ENCODE measurements at regions not wholly inside any gene's neighbourhood (a gene's known extent, or its start where the extent isn't known, plus 50 kb on each side); places are given as distances from the start of the nearest gene placed in this dataset.

DNA sequence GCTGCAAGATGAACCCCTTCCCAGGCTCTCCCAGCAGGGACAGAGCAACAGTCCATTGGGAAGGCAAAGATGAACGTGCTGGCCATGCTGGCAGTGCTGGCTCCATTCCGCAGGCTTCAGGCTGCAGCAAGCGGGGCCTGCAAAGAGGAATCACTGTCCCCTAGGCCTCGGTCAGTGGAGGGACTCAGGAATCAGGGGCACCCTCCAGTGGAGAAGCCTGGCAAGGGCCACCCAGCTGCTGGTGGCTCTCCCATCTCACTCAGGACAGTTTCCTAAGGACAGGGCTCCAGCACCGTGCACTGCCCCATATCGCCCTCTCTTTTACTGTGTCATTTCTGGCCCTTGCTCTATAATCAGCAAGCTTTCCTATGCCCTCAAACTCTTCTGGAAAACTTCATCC, 498.6 kb downstream of the EFNB2 start:
- DNase-seq (ENCODE audit: low read depth, low spot score) = no peak
- TF ChIP-seq FOXP2 (optimal IDR thresholded peaks at IDR 0.05; ENCODE audit: control extremely low read depth, extremely low read length, insufficient read depth) (no peak), EZH2 (IDR thresholded peaks at IDR 0.05) (no peak), POLR2AphosphoS5 (IDR thresholded peaks at IDR 0.05; ENCODE audit: borderline replicate concordance, low read depth, low read length) (no peak)
- Histone ChIP-seq H3K9me3 (ENCODE audit: low read depth, low read length) (no peaks in the 10 kb centered on the region), H3K36me3 (ENCODE audit: insufficient read depth, low read length) (no peaks in the 10 kb centered on the region), H3K4me3 (no peak overlapping the region), H3K9ac (ENCODE audit: insufficient read length) (no peak overlapping the region), H3K27ac (no peak overlapping the region)

DNA sequence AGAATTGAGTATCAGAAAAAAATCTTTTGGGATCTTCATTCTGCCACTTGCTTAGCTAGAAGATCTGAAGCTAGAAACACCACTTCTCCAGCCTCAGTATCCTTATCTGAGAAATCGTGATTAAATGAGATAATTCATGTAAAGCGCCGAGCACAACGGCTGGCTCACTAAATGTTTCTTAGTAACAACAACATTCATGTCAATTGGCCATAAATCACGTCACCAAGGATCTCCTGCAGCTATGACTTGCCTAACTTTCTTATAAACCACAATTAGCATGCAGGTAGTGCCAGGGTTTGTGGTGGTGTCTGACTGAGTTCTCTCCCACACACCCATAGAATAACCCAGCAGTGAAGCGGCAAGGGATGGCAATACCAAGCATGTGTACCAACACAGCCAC, 501.3 kb downstream of the EFNB2 start:
- Histone ChIP-seq H3K27ac (no peak overlapping the region), H3K36me3 (ENCODE audit: insufficient read depth, low read length) (no peaks in the 10 kb centered on the region), H3K9ac (ENCODE audit: insufficient read length) (no peak overlapping the region), H3K9me3 (ENCODE audit: low read depth, low read length) (no peaks in the 10 kb centered on the region), H3K4me3 (no peak overlapping the region)
- no peak for DNase-seq (ENCODE audit: low read depth, low spot score)
- no peak for TF ChIP-seq FOXP2 (optimal IDR thresholded peaks at IDR 0.05; ENCODE audit: control extremely low read depth, extremely low read length, insufficient read depth)
- no peak for TF ChIP-seq POLR2AphosphoS5 (IDR thresholded peaks at IDR 0.05; ENCODE audit: borderline replicate concordance, low read depth, low read length)
- no peak for TF ChIP-seq EZH2 (IDR thresholded peaks at IDR 0.05)

DNA sequence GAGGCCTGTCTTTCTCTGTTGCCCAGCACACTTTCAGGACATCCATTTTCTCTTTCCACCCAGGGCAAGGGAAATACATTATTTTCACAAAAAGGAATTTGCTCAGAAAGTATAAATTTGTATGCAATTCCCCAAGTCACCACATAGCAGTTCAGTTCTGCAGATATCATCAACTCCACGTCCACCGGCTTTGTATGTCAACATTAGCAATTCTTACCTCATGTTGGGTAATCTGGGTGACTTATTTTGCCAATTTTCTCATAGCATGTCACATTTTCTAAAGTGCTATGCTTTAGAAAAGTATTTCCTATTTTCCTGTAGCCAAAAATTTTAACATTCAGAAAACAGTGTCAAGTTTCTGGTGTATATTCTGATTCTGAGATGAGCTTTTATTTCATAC, 501.8 kb downstream of the EFNB2 start:
- Histone ChIP-seq H3K9ac (ENCODE audit: insufficient read length) (no peak overlapping the region), H3K36me3 (ENCODE audit: insufficient read depth, low read length) (no peaks in the 10 kb centered on the region), H3K27ac (no peak overlapping the region), H3K9me3 (ENCODE audit: low read depth, low read length) (no peaks in the 10 kb centered on the region), H3K4me3 (no peak overlapping the region)
- TF ChIP-seq FOXP2 (optimal IDR thresholded peaks at IDR 0.05; ENCODE audit: control extremely low read depth, extremely low read length, insufficient read depth) (no peak), EZH2 (IDR thresholded peaks at IDR 0.05) (no peak), POLR2AphosphoS5 (IDR thresholded peaks at IDR 0.05; ENCODE audit: borderline replicate concordance, low read depth, low read length) (no peak)
- DNase-seq (ENCODE audit: low read depth, low spot score) = no peak

DNA sequence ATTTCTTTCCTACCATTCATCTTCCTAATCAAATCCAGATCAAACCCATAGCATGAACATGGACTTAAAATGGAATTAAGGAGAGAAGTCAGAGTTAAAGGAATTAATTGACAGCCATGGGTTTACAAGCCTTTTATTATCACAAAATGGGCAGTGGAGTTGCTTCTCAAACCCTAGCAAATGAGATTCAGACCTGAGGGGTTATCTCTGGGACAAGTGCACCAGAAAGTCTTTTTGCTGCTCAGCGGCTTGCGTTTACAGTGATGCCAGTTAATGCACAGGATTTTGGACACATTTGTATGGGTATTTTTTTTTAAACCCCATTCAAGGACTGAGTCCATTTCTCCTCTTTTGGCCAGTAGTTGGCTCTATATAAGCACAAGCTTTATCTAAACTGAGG, 503.0 kb downstream of the EFNB2 start:
- Histone ChIP-seq H3K27ac (no peak overlapping the region), H3K9ac (ENCODE audit: insufficient read length) (no peak overlapping the region)
- DNase-seq (ENCODE audit: low read depth, low spot score) = no peak

DNA sequence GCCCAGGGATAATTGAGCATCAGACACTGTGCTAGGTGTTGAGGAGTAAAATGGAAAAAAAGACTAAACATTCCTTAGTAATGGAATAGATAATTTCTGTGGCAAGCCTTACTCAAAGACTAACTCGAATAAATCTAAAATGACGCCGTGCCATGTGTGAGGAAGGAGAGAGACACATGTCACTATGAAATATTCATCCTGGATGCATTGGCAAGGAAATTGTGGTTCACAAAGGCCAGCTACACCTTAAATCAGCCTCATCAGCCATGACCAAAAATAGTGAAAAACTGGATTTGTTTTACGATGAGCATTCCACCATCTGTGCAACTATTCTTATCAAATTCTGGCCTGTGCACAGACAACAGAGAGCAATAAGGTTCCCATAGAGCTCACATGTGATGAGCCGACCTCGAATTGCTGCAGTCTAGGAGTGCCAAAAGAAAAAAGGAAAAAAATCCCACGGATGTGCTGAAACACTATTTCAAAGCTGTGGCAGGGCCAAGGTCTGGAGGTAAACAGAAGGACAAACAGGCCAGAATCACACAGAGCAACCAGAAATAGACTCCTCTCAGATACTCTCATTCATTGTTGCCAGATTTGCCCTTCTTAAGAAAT, 505.7 kb downstream of the EFNB2 start:
- no peaks in the 10 kb centered on the region for H3K9me3 ChIP-seq (ENCODE audit: low read depth, low read length)
- no peak overlapping the region for H3K9ac ChIP-seq (ENCODE audit: insufficient read length)
- H3K4me3 ChIP-seq = no peak overlapping the region
- no peaks in the 10 kb centered on the region for H3K36me3 ChIP-seq (ENCODE audit: insufficient read depth, low read length)
- TF ChIP-seq EZH2 (IDR thresholded peaks at IDR 0.05) = no peak
- no peak for TF ChIP-seq POLR2AphosphoS5 (IDR thresholded peaks at IDR 0.05; ENCODE audit: borderline replicate concordance, low read depth, low read length)
- no peak for TF ChIP-seq FOXP2 (optimal IDR thresholded peaks at IDR 0.05; ENCODE audit: control extremely low read depth, extremely low read length, insufficient read depth)
- no peak for DNase-seq (ENCODE audit: low read depth, low spot score)
- no peak overlapping the region for H3K27ac ChIP-seq

More for the DNA sequence above, 503.0 kb downstream of the EFNB2 start:
- H3K36me3 ChIP-seq (ENCODE audit: insufficient read depth, low read length) = no peaks in the 10 kb centered on the region
- TF ChIP-seq POLR2AphosphoS5 (IDR thresholded peaks at IDR 0.05; ENCODE audit: borderline replicate concordance, low read depth, low read length) (no peak), EZH2 (IDR thresholded peaks at IDR 0.05) (no peak), FOXP2 (optimal IDR thresholded peaks at IDR 0.05; ENCODE audit: control extremely low read depth, extremely low read length, insufficient read depth) (no peak)
- H3K4me3 ChIP-seq = no peak overlapping the region
- H3K9me3 ChIP-seq (ENCODE audit: low read depth, low read length) = no peaks in the 10 kb centered on the region

DNA sequence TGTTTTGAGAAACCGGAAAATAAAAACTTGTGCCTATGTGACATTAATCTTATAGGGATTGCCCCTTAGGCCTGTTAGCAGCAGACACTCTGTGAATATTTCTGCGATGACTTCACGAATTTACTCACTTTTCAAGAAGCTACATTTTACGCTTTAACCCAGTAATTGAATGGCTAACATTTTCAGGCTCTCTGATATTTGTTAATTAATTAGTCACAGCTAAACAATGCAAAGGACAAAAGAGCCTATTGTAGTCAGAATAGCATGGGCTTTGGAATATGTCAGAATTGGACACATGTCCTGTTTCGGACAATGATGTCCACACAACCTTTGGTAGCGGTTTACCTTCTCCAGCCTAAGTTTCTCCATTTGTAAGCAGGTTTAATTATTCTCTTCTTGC, 506.6 kb downstream of the EFNB2 start:
- no peak for TF ChIP-seq EZH2 (IDR thresholded peaks at IDR 0.05)
- TF ChIP-seq FOXP2 (optimal IDR thresholded peaks at IDR 0.05; ENCODE audit: control extremely low read depth, extremely low read length, insufficient read depth) = no peak
- TF ChIP-seq POLR2AphosphoS5 (IDR thresholded peaks at IDR 0.05; ENCODE audit: borderline replicate concordance, low read depth, low read length) = no peak
- no peak overlapping the region for H3K27ac ChIP-seq
- no peaks in the 10 kb centered on the region for H3K36me3 ChIP-seq (ENCODE audit: insufficient read depth, low read length)
- no peaks in the 10 kb centered on the region for H3K9me3 ChIP-seq (ENCODE audit: low read depth, low read length)
- no peak for DNase-seq (ENCODE audit: low read depth, low spot score)
- H3K9ac ChIP-seq (ENCODE audit: insufficient read length) = no peak overlapping the region
- H3K4me3 ChIP-seq = no peak overlapping the region

DNA sequence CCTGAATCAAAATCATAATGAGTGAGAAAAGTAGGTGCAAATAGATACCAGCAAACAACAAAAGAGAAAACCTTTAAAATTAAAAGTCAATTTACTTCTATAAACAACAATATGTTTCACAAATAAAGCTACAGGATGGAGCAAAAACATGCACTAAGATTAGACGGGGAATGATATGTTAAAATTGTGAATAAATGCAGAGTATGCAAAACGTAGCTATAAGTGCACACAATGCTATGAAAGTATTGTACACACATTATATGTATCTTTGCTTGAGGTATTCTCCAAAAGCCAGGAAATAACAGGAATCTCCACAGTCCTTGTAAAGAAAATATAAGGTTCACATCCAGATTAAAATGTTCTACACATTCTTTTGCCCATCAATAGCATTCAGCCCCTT, 523.9 kb downstream of the EFNB2 start:
- no peak for TF ChIP-seq POLR2AphosphoS5 (IDR thresholded peaks at IDR 0.05; ENCODE audit: borderline replicate concordance, low read depth, low read length)
- no peak for TF ChIP-seq EZH2 (IDR thresholded peaks at IDR 0.05)
- TF ChIP-seq FOXP2 (optimal IDR thresholded peaks at IDR 0.05; ENCODE audit: control extremely low read depth, extremely low read length, insufficient read depth) = no peak
- Histone ChIP-seq H3K9me3 (ENCODE audit: low read depth, low read length) (no peaks in the 10 kb centered on the region), H3K36me3 (ENCODE audit: insufficient read depth, low read length) (no peaks in the 10 kb centered on the region), H3K4me3 (no peak overlapping the region), H3K27ac (no peak overlapping the region), H3K9ac (ENCODE audit: insufficient read length) (no peak overlapping the region)
- DNase-seq (ENCODE audit: low read depth, low spot score) = no peak

DNA sequence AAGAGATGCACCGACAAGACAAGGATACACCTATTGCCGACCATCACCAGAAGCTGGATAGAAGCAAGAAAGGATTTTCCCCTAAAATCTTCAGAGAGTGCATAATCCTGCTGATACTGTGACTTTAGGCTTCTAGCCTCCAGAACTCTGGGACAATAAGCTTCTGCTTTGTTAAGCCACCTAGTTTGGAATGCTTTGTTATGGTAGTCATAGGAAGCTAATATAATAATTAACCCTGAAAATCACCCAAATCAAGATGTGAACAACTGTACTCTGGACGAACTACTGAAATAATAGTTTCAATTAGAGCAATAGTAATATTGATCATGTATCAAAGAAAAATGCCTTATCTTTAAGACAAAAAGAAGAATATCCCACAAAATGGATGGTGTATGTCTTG, 524.6 kb downstream of the EFNB2 start:
- no peak for DNase-seq (ENCODE audit: low read depth, low spot score)
- TF ChIP-seq POLR2AphosphoS5 (IDR thresholded peaks at IDR 0.05; ENCODE audit: borderline replicate concordance, low read depth, low read length) (no peak), FOXP2 (optimal IDR thresholded peaks at IDR 0.05; ENCODE audit: control extremely low read depth, extremely low read length, insufficient read depth) (no peak), EZH2 (IDR thresholded peaks at IDR 0.05) (no peak)

DNA sequence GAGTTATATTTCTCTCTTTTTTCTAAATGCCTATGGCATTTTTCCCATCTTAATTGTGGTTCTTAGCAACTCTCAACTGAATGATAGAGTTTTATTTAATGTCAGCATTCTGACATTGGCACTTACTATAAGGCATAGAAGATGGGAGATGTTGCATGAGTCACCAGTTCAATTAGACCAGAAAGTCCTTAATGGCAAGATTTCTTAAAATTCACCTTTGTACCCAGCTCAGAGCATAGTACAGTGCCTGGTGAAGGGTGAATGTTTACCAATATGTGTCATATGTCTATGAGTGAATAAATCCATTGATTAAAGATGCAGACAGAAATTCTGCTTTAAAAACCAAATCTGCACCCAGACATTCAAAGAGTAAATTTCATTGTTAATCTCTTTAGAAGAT, 526.9 kb downstream of the EFNB2 start:
- TF ChIP-seq EZH2 (IDR thresholded peaks at IDR 0.05) (no peak), POLR2AphosphoS5 (IDR thresholded peaks at IDR 0.05; ENCODE audit: borderline replicate concordance, low read depth, low read length) (no peak), FOXP2 (optimal IDR thresholded peaks at IDR 0.05; ENCODE audit: control extremely low read depth, extremely low read length, insufficient read depth) (no peak)
- Histone ChIP-seq H3K36me3 (ENCODE audit: insufficient read depth, low read length) (no peaks in the 10 kb centered on the region), H3K27ac (no peak overlapping the region), H3K9ac (ENCODE audit: insufficient read length) (no peak overlapping the region), H3K4me3 (no peak overlapping the region), H3K9me3 (ENCODE audit: low read depth, low read length) (no peaks in the 10 kb centered on the region)
- DNase-seq (ENCODE audit: low read depth, low spot score) = no peak

More for the DNA sequence above, 524.6 kb downstream of the EFNB2 start:
- no peak overlapping the region for H3K27ac ChIP-seq
- no peak overlapping the region for H3K4me3 ChIP-seq
- no peaks in the 10 kb centered on the region for H3K36me3 ChIP-seq (ENCODE audit: insufficient read depth, low read length)
- H3K9me3 ChIP-seq (ENCODE audit: low read depth, low read length) = no peaks in the 10 kb centered on the region
- H3K9ac ChIP-seq (ENCODE audit: insufficient read length) = no peak overlapping the region

Measured in SK-N-MC (cell line).